NCI-H187 treated with DMSO at 0.1 percent for 48 hours (cell line): ENCODE measurements at regions not wholly inside any gene's neighbourhood (a gene's known extent, or its start where the extent isn't known, plus 50 kb on each side); places are given as distances from the start of the nearest gene placed in this dataset.

ENCODE experiments used
- DNase-seq: peaks from one replicate; lab custom pipeline; 2025; lab: John Stamatoyannopoulos, UW

GRCh38 chr18:55090564-55091188 lies 131.4 kb upstream of the CCDC68 start:
- DNase-seq, result no peak

GRCh38 chr18:55089610-55090009 lies 130.3 kb upstream of the CCDC68 start:
- DNase-seq, result no peak

GRCh38 chr18:55088561-55088960 lies 129.3 kb upstream of the CCDC68 start:
- no peak for DNase-seq

DNA sequence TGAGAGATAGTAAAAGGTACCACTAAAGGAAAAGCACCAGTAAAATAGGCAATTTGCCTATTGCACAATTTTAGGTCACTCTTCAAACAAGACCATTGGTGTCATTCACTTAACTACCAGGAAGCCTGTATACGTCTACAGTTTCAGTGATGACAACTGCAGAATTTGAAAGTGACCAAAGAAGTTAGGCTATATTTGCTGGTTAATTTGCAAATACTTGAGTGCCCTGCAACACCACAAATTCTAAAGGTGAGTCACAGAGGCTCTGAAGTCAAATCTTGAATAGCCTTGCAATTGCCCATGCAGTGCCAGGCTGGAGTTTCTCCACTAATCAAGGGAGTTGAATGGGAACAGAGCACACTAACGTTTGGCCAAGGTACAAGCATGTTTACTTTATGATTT lies 128.7 kb upstream of the CCDC68 start:
- no peak for DNase-seq

- DNase-seq, result no peak
Observed at GRCh38 chr18:55086906-55087305, 127.6 kb upstream of the CCDC68 start.

DNA sequence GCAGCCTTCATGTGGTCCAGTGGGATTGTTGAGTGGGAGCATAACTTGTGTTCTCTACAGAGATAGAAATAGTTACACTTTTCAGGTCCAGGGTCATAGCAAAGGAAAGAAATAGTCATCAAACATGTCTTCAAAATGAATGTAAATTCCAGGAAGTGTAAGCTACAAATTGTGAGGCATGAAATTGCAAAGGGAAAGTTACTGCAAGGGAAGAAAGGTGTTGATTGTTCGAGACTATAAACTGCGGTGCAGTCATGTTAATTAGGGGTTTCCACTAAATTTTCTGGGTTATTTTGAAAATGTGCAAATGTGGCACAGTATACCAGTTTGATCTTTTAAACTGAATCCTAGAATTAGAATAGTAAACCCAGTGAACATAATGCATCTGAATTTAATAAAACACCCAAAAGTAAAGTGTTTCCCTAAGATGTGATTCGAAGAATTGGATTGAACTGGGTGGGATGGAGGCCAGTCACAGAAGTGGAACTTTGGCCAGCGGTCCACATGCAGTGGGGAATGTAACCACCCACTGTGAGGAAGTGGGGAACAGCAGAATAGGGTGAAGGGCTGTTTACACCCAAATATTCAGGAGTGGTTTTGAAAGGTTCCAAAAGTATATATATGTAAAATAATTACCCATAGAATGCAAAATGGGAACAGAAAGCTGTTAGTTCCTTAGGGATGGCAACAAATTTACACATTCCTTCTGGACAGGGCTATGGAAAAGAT lies 126.5 kb upstream of the CCDC68 start:
- no peak for DNase-seq

GRCh38 chr18:55084550-55084949 lies 125.3 kb upstream of the CCDC68 start:
- no peak for DNase-seq

DNA sequence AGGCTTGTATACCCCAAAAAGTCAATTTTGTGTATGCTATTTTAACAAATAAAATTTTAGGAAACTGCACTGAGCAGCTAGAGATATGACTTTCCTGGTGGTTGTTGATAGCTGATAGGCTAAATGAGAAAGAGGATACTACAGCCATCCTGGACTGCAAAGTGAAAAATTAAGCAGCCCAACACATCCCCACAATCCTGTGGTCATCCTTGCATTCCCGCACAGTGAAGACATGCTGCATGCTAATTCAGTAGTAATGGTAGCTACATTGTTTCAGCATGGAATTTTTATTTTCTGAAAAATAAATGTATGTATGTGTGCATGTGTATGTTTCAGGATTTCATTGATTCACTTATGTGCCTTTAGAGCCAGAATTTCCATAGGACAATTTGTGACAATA lies 124.2 kb upstream of the CCDC68 start:
- no peak for DNase-seq

GRCh38 chr18:55079481-55080355 lies 120.5 kb upstream of the CCDC68 start:
- no peak for DNase-seq

GRCh38 chr18:55079067-55079466 lies 119.8 kb upstream of the CCDC68 start:
- DNase-seq, result no peak

GRCh38 chr18:55078303-55078932 lies 119.2 kb upstream of the CCDC68 start:
- DNase-seq, result no peak

GRCh38 chr18:55076643-55077218 lies 117.5 kb upstream of the CCDC68 start:
- no peak for DNase-seq

DNA sequence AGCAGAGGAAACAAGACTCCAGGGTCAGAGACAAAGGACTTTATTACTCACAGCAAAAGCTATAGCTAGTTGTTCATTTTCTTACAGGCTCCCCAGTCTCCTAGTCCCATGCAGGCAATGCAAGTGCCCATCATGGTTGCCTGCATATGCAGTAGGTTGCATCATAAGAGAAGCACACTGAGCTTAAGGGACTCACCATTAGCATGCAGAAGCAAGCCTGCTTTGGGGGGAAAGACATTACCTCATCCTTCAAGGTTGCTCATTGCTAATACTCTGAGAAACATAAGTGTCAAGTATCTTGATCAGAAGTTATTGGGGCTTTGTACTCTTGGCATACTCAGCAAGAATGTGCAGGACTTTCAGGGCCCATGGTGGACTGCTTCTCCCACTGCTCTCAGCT lies 114.6 kb upstream of the CCDC68 start:
- no peak for DNase-seq

DNA sequence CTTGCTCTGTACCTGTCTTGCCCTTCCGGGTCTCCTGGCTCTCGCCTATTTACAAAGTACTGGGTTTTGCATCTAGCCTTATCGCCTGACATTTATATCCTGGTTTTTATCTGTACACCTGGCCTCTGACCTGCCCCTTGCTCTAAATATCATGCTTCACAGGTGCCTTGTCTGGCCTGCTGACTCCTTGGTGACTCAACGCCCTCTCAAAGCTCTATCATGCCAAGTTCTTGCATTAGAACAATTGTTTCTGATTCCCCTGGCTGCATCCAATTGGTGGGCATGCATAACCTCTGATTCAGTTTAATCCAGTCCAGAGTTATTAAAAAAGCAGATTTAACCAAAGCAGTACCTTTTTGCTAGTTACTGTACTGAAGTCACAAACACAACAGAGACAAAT lies 113.9 kb upstream of the CCDC68 start:
- DNase-seq, result no peak

GRCh38 chr18:55072698-55073097 lies 113.4 kb upstream of the CCDC68 start:
- DNase-seq, result no peak

- DNase-seq, result no peak
Observed at GRCh38 chr18:55072181-55072580, 112.9 kb upstream of the CCDC68 start.

GRCh38 chr18:55069497-55069896 lies 110.2 kb upstream of the CCDC68 start:
- DNase-seq, result no peak

- no peak for DNase-seq
Observed at GRCh38 chr18:55064760-55065159, 105.5 kb upstream of the CCDC68 start.

GRCh38 chr18:55064073-55064472 lies 104.8 kb upstream of the CCDC68 start:
- DNase-seq, result no peak

- DNase-seq, result no peak
Observed at GRCh38 chr18:55054021-55054990, 95.0 kb upstream of the CCDC68 start.

DNA sequence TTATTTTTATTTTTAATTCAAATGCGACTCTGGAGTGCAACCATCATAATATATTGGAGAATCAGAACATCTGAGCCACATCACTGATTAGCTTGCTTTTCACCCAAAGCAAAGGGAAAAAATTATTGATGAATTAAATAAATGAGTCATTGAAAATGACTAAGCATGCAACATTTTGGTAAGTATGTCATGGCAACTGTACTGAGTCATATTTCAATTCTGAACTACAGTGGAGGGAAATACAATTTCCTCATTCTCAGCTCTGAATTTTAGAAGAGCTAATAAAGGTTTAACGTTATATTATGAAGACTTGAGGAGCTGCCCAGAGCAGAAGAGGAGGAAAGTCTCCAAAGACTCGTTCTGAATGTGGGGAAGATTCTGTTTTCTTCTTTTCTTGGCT lies 89.6 kb upstream of the CCDC68 start:
- DNase-seq, result no peak
